SJSA1 (cell line): ENCODE measurements at regions not wholly inside any gene's neighbourhood (a gene's known extent, or its start where the extent isn't known, plus 50 kb on each side); places are given as distances from the start of the nearest gene placed in this dataset.
"Not testable (repeated sequence)": the region's sequence is repeated elsewhere in the genome, so short reads cannot be mapped to it uniquely, and the experiment has no call there.

ENCODE experiments used
- DNase-seq, 2 experiments: peaks; one replicate each; pipeline ENCODE4 v3.0.0-alpha.2; 2015 to 2020; ENCODE audit warnings: low spot score in 2 of 2, low read depth in 1 of 2
- H3K27ac ChIP-seq: fragments of 250-450 bp; sonication (Bioruptor Pico); 2 replicates; pipeline ENCODE4 v1.5.1; 2020; ENCODE audit warnings: mild to moderate bottlenecking, moderate library complexity
- H3K27me3 ChIP-seq: fragments of 250-450 bp; sonication (Bioruptor Pico); replicated peaks from 2 replicates; pipeline ENCODE4 v1.5.1; 2020; ENCODE audit warnings: mild to moderate bottlenecking, moderate library complexity
- H3K36me3 ChIP-seq: fragments of 250-450 bp; sonication (Bioruptor Pico); 2 replicates; pipeline ENCODE4 v1.5.1; 2020; ENCODE audit warnings: mild to moderate bottlenecking
- H3K4me1 ChIP-seq: fragments of 250-450 bp; sonication (Bioruptor Pico); replicated peaks from 2 replicates; pipeline ENCODE4 v1.6.1; 2021; ENCODE audit warnings: mild to moderate bottlenecking
- H3K4me3 ChIP-seq: fragments of 250-450 bp; sonication (Bioruptor Pico); 2 replicates; pipeline ENCODE4 v1.5.1; 2020; ENCODE audit warnings: mild to moderate bottlenecking
- H3K9me3 ChIP-seq: fragments of 250-450 bp; sonication (Bioruptor Pico); replicated peaks from 2 replicates; pipeline ENCODE4 v1.5.1; 2020; ENCODE audit warnings: mild to moderate bottlenecking

DNA sequence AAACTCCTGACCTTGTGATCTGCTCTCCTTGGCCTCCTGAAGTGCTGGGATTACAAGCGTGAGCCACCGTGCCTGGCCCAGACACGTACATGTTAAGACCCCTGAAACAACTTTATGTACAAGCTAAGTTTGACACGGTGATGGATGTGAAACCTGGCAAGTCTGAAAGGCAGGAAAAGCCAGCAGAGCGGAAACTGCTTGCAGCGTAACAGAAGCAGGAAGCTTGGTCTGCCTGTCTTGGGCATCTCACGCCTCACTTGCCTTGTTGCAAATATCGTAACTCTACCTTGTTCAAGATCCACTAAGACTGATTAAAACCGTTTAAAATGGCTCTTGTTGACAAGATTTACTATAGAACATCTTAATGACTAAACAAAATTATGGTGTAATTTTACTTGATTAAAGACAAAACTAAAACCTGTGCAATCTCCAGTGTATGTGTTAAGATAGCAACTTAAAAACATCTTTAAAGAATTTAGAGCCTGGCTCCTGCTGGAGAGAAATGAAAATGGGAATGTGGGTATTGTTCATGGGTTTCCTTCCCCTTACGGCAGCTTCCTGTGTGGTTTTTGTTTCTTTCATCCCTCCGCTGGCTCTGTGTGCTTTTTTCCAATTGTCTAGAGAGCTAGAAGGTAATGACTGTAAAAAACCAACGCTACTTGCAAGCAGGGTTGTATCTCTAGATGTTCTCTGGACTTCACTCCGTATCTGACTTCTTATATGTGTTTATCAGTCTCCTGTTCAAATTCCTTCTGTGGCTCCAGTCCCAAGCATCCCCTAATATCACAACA lies 477.6 kb downstream of the XYLT1 start:
- Histone ChIP-seq H3K9me3 (no peaks in the 10 kb centered on the region), H3K36me3 (no peaks in the 10 kb centered on the region), H3K27ac (no peak overlapping the region), H3K27me3 (no peaks in the 10 kb centered on the region), H3K4me3 (no peak overlapping the region), H3K4me1 (no peaks in the 10 kb centered on the region)
- no peak for DNase-seq

DNA sequence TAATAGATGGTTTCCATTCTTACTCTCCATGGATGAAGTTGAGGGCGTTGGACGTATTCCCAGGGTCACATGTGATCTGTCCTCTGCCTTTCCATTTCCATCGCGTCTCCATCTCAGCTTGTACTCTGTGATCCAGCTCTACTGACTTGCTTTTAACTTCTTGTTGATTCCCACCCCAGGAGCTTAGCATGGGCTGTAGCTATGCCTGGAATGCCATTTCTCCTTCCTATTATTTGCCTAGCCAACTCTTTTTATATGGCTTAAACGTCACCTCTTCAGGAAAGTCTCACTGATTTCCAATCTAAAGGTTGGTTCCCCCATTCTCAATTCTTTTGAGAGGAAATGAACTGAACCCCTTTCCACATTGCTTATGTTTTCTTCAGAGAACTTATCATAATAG lies 475.9 kb downstream of the XYLT1 start:
- no peaks in the 10 kb centered on the region for H3K36me3 ChIP-seq
- H3K4me3 ChIP-seq = no peak overlapping the region
- DNase-seq = no peak
- H3K4me1 ChIP-seq = no peaks in the 10 kb centered on the region
- H3K27me3 ChIP-seq = no peaks in the 10 kb centered on the region
- no peaks in the 10 kb centered on the region for H3K9me3 ChIP-seq
- H3K27ac ChIP-seq = no peak overlapping the region

DNA sequence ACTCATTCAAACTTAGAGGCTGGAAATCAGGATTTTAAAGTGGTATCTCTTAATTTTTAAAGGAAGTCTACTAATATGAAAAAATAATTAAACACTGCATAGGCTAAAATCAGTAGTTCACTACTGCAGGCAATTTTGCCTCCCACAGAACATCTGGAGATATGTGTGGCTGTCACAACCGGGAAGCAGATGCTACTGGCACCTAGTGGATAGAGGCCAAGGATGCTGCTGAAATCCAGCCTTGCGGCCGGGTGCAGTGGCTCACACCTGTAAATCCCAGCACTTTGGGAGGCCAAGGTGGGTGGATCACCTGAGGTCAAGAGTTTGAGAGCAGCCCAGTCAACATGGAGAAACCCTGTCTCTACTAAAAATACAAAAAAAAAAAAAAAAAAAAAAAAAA lies 473.9 kb downstream of the XYLT1 start:
- no peak for DNase-seq
- Histone ChIP-seq H3K4me1 (no peaks in the 10 kb centered on the region), H3K27ac (no peak overlapping the region), H3K4me3 (no peak overlapping the region), H3K9me3 (no peaks in the 10 kb centered on the region), H3K36me3 (no peaks in the 10 kb centered on the region), H3K27me3 (no peaks in the 10 kb centered on the region)

DNA sequence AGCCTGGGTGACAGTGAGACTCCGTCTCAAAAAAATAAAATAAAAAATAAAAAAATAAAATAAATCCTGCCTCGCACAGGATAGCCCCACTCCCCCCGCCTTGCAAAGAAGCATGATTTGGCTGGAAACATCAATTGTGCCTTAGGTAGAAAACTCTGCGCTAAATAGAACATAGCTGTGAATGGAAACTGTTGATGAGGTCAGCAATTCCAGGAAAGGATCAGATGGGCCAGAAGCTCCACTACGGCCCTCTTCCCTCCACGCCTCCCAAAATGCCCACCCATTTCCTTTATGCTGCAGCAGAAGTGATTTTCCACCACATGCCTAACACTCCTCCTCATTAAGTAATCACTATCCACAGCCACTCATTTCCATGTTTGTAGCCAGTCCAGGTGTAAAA lies 473.4 kb downstream of the XYLT1 start:
- DNase-seq = no peak
- H3K4me3 ChIP-seq = no peak overlapping the region
- no peak overlapping the region for H3K27ac ChIP-seq
- no peaks in the 10 kb centered on the region for H3K9me3 ChIP-seq
- H3K4me1 ChIP-seq = no peaks in the 10 kb centered on the region
- H3K27me3 ChIP-seq = no peaks in the 10 kb centered on the region; the same call in 1 of the 2 replicates
- H3K36me3 ChIP-seq = no peaks in the 10 kb centered on the region

DNA sequence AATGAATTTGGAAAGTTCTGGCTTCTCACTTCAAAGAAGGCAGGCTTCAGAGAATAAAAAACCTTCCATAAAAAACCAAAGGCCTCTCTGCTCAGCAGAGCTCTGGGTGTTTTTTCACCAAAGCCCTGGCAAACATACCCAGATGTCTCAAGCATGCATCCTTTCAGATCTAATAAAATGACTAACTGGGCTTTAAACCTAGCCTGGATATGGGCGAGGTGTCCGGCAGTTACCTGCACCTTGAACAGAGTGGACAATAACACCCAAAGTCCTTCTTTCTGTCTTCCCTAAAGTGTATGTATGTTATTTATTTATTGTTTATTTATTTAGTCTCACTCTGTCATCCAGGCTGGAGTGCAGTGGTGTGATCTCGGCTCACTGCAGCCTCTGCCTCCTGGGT lies 469.3 kb downstream of the XYLT1 start:
- H3K4me1 ChIP-seq = no peaks in the 10 kb centered on the region
- DNase-seq = no peak
- no peak overlapping the region for H3K27ac ChIP-seq
- no peaks in the 10 kb centered on the region; the same call in 1 of the 2 replicates for H3K27me3 ChIP-seq
- no peaks in the 10 kb centered on the region for H3K36me3 ChIP-seq
- no peak overlapping the region for H3K4me3 ChIP-seq
- H3K9me3 ChIP-seq = no peaks in the 10 kb centered on the region

DNA sequence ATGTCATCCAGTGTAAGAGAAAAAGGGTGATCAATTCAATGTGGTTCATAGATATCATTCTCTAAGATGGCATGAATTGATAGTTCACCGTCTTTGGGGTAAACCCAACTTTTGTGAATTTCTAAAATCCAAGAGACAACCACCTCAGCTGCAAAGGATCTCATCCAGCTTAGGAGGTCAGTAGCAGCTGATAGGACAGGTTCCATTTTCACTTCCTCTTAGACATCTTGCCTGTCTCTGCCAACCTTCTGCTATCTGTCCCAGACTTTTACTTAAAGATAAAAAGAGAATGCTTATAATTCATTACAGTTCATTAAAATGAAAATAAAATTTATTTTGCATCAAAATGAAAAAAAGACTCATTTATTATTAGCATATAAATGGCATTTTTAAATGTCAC lies 468.2 kb downstream of the XYLT1 start:
- H3K27ac ChIP-seq = no peak overlapping the region
- H3K9me3 ChIP-seq = no peaks in the 10 kb centered on the region
- H3K4me3 ChIP-seq = no peak overlapping the region
- no peaks in the 10 kb centered on the region for H3K4me1 ChIP-seq
- no peaks in the 10 kb centered on the region for H3K36me3 ChIP-seq
- no peaks in the 10 kb centered on the region; the same call in 1 of the 2 replicates for H3K27me3 ChIP-seq
- DNase-seq = no peak

DNA sequence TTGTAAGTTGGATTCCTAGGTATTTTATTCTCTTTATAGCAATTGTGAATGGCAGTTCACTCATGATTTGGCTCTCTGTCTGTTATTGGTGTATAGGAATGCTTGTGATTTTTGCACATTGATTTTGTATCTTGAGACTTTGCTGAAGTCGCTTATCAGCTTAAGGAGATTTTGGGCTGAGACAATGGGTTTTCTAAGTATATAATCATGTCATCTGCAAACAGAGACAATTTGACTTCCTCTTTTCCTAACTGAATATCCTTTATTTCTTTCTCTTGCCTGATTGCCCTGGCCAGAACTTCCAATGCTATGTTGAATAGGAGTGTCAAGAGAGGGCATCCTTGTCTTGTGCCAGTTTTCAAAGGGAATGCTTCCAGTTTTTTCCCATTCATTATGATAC lies 464.8 kb downstream of the XYLT1 start:
- not testable (repeated sequence) for DNase-seq, H3K36me3 ChIP-seq, H3K4me3 ChIP-seq, H3K27me3 ChIP-seq, H3K9me3 ChIP-seq, H3K27ac ChIP-seq, H3K4me1 ChIP-seq

DNA sequence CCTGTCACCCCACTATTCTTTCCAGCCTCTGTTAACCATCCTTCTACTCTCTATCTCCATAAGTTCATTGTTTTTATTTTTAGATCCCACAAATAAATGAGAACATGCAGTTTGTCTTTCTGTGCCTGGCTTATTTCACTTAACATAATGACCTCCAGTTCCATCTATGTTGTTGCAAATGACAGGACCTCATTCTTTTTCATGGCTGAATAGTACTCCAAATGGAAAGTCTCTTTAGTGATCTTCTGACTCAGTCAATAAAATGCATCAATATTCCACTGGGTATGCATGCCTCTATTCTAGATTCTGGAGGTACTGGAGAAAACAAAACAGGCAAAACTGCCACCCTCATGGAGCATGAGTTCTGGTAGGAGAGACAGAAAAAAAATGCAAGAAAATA lies 459.0 kb downstream of the XYLT1 start:
- H3K36me3 ChIP-seq = no peaks in the 10 kb centered on the region
- no peak overlapping the region for H3K27ac ChIP-seq
- H3K27me3 ChIP-seq = no peaks in the 10 kb centered on the region; the same call in 1 of the 2 replicates
- no peak overlapping the region for H3K4me3 ChIP-seq
- DNase-seq = no peak
- no peaks in the 10 kb centered on the region for H3K4me1 ChIP-seq
- no peaks in the 10 kb centered on the region for H3K9me3 ChIP-seq

DNA sequence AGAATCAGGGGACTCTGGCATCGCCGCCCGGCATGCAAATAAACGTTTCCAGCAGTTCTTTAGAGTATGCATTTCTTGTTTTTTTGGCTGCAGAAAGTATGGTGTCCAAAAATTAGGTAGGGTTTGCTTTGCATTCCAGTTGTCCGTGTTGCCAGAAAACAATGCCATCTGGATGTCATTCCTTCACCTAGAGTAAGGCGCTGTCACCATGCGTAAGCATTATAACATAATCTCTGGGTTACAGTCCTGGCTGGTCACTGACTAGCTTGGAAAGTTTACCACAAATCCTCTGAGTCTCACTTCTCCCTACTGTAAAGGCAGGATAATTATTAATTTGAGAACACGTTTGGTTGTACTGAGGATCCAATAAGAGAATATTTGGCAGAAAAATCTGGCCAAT lies 457.7 kb downstream of the XYLT1 start:
- no peak overlapping the region for H3K27ac ChIP-seq
- DNase-seq = no peak
- H3K36me3 ChIP-seq = no peaks in the 10 kb centered on the region
- no peaks in the 10 kb centered on the region for H3K9me3 ChIP-seq
- no peaks in the 10 kb centered on the region for H3K4me1 ChIP-seq
- H3K4me3 ChIP-seq = no peak overlapping the region
- no peaks in the 10 kb centered on the region; the same call in 1 of the 2 replicates for H3K27me3 ChIP-seq

DNA sequence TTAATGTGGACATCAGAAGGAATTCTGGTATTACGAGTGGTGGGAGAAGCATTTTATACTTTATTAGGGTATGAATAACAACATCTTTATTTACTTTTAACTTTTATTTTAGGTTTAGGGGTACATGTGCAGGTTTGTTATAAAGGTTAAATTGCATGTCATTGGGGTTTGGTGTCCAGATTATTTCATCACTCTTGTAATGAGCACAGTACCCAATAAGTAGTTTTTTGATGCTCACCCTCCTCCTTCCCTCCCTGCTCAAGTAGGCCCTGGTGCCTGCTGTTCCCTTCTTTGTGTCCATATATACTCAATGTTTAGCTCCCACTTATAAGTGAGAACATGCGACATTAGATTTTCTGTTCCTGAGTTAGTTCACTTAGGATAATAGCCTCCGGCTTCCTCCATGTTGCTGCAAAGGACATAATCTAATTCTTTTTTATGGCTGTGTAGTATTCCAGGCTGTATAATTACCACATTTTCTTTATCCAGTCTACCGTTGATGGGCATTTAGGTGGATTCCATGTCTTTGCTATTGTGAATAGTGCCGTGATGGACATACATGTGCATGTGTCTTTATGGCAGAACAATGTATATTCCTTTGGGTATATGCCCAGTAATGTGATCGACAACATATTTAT lies 456.2 kb downstream of the XYLT1 start:
- no peak overlapping the region for H3K27ac ChIP-seq
- no peaks in the 10 kb centered on the region for H3K9me3 ChIP-seq
- no peaks in the 10 kb centered on the region for H3K36me3 ChIP-seq
- no peaks in the 10 kb centered on the region for H3K4me1 ChIP-seq
- no peak for DNase-seq
- no peaks in the 10 kb centered on the region; the same call in 1 of the 2 replicates for H3K27me3 ChIP-seq
- H3K4me3 ChIP-seq = no peak overlapping the region

DNA sequence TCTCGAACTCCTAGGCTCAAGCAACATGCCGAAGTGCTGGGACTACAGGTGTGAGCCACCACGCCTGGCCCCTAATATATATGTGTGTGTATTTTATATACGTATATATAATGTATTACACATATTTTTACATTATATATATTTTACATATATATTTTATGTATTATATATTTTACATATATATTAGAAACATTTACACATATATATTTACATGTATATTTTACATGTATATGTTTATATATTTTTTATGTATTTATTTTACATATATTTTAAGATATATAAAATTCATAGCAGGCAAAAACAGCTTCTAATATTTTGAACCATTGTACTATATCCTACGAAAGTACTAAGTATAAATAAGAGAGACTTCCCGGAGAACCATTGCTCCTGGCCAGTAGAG lies 455.1 kb downstream of the XYLT1 start:
- Histone ChIP-seq H3K27ac (no peak overlapping the region), H3K9me3 (no peaks in the 10 kb centered on the region), H3K4me1 (no peaks in the 10 kb centered on the region), H3K36me3 (no peaks in the 10 kb centered on the region), H3K4me3 (no peak overlapping the region), H3K27me3 (no peaks in the 10 kb centered on the region; the same call in 1 of the 2 replicates)
- DNase-seq = no peak

DNA sequence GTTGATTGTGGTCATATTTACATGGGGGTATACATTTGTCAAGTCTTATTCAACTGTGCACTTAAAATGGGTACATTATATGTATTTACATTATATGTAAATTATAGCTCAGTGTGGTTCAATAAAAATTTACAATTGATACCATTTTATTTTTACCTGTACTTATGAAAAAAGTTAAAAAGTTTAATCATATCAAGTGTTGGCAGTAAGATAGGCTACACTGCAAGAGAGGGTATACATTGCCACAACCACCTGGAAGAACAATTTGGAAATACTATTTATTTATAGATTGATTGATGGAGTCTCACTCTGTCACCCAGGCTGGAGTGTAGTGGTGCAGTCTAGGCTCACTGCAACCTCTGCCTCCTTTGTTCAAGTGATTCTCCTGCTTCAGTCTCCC lies 453.3 kb downstream of the XYLT1 start:
- no peak for DNase-seq
- no peak overlapping the region for H3K4me3 ChIP-seq
- no peaks in the 10 kb centered on the region; the same call in 1 of the 2 replicates for H3K27me3 ChIP-seq
- H3K4me1 ChIP-seq = no peaks in the 10 kb centered on the region
- no peaks in the 10 kb centered on the region for H3K36me3 ChIP-seq
- no peak overlapping the region for H3K27ac ChIP-seq
- H3K9me3 ChIP-seq = no peaks in the 10 kb centered on the region

DNA sequence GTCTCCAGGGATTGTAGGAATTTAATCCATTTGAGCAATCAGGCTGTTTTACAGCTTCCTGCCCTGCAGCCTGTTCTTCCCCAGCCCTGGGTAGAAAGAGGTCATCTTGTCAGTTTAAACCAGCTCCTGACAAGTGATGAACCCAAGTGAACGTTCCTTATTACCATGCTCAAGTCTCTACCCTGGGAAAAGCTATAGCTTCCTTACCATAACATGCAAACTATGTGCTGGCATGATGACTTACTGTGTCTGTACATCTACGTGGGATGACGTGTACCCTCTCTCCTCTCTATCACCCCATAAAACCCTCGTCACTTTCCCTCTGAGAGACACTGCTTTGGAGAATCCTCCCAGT lies 452.2 kb downstream of the XYLT1 start:
- no peak for DNase-seq
- Histone ChIP-seq H3K27ac (no peak overlapping the region), H3K4me1 (no peaks in the 10 kb centered on the region), H3K36me3 (no peaks in the 10 kb centered on the region), H3K9me3 (no peaks in the 10 kb centered on the region), H3K4me3 (no peak overlapping the region), H3K27me3 (no peaks in the 10 kb centered on the region)

DNA sequence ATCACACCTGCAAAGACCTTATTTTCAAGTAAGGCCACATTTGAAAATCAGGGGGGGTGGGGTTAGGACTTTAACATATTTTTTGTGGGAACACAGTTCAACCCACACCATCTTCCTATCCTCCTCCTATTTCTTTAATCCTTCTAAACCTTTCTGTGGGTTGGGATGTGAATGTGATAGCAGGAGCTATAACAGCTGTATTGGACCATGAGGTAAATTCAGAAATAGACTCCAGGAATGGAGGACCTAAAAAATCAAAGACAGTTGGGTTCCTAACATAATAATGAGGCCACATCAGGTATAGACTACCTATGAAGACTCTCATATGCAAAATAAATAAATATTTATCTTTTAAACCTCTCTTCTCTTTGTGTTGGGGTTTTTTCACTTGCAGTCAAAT lies 451.4 kb downstream of the XYLT1 start:
- Histone ChIP-seq H3K27me3 (no peaks in the 10 kb centered on the region), H3K27ac (no peak overlapping the region)
- no peak for DNase-seq

More for the DNA sequence above, 451.4 kb downstream of the XYLT1 start:
- H3K9me3 ChIP-seq = no peaks in the 10 kb centered on the region
- H3K36me3 ChIP-seq = no peaks in the 10 kb centered on the region
- no peaks in the 10 kb centered on the region for H3K4me1 ChIP-seq
- no peak overlapping the region for H3K4me3 ChIP-seq
